Small intestine (tissue), 7 donors: ENCODE measurements at regions not wholly inside any gene's neighbourhood (a gene's known extent, or its start where the extent isn't known, plus 50 kb on each side); places are given as distances from the start of the nearest gene placed in this dataset.

Experiments used
- DNase-seq, 2 donors: peaks; one replicate each; pipeline versions ENCODE4 v3.0.0 to v3.0.0-alpha.2; 2013
- FAIRE-seq: peaks from 2 replicates; lab custom pipeline; 2012; peaks lifted over from hg19 to GRCh38; lab: Jason Lieb, UNC
- H3K27ac ChIP-seq, 3 donors: one replicate each; pipeline ENCODE4 v1.5.1; 2013; ENCODE audit warnings: low read length in 2 of 3, mild to moderate bottlenecking in 2 of 3, control low read depth in 1 of 3, inconsistent platforms in 1 of 3, low read depth in 1 of 3, moderate library complexity in 1 of 3
- H3K27me3 ChIP-seq, 3 donors: one replicate each; pipeline ENCODE4 v1.6.1; 2013; ENCODE audit warnings: low read length in 3 of 3, inconsistent platforms in 1 of 3; ENCODE audit not compliant: control insufficient read depth in 3 of 3, insufficient read depth in 3 of 3
- H3K36me3 ChIP-seq, 3 donors: one replicate each; pipeline ENCODE4 v1.6.1; 2013; ENCODE audit warnings: low read length in 3 of 3, inconsistent platforms in 1 of 3, low read depth in 1 of 3, mild to moderate bottlenecking in 1 of 3, moderate library complexity in 1 of 3; ENCODE audit not compliant: control insufficient read depth in 3 of 3, insufficient read depth in 2 of 3
- H3K4me1 ChIP-seq, 3 donors: one replicate each; pipeline ENCODE4 v1.6.1; 2013; ENCODE audit warnings: low read length in 2 of 3, inconsistent platforms in 1 of 3, low read depth in 1 of 3, mild to moderate bottlenecking in 1 of 3, moderate library complexity in 1 of 3; ENCODE audit not compliant: control insufficient read depth in 3 of 3, insufficient read depth in 2 of 3
- H3K4me3 ChIP-seq, 3 donors: one replicate each; pipeline ENCODE4 v1.5.1; 2013; ENCODE audit warnings: low read length in 3 of 3, control low read depth in 1 of 3, inconsistent platforms in 1 of 3, low read depth in 1 of 3, mild to moderate bottlenecking in 1 of 3, moderate library complexity in 1 of 3
- H3K9me3 ChIP-seq, 2 donors: one replicate each; pipeline ENCODE4 v1.6.1; 2013; ENCODE audit warnings: low read depth in 1 of 2, low read length in 1 of 2; ENCODE audit not compliant: control insufficient read depth in 2 of 2, insufficient read depth in 1 of 2
- WGBS, 3 donors: extraction: QIAGEN DNeasy Blood & Tissue Kit; methylation state at CpG; one replicate each; pipeline ENCODE4 v1.1.7; 2013; 5-methylcytosine and 5-hydroxymethylcytosine counted together
- donor health status: healthy with polysubstance abuse.
- donor health status: control.
- donor health status: control.
- donor health status: Bipolar disorder and iron deficiency.
- donor health status: healthy.

DNA sequence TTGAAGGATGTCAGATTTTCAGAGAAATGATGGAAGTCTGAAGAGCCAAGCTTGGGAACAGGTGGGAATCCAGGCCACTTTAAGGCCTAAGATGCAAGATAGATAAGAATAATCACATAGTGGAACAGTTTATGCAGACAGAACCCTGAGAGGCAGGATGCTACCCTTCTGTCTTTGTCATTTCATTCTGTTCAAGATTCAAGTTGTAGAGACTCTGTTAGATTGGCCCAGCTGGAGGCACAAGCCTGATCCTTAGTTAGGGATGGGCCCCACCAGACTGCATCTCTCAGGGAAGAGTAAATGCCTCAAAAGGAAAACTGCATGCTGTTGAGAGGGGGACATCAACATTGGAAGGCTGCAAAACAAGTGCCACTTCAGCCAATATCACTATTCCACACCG is 287.0 kb downstream of the PCNX1 start:
- no peaks in the 10 kb centered on the region for H3K36me3 ChIP-seq
- WGBS, 3 donors = 67 to 85% (median 80%) methylated on average over 1 of the region's 1 CpG

DNA sequence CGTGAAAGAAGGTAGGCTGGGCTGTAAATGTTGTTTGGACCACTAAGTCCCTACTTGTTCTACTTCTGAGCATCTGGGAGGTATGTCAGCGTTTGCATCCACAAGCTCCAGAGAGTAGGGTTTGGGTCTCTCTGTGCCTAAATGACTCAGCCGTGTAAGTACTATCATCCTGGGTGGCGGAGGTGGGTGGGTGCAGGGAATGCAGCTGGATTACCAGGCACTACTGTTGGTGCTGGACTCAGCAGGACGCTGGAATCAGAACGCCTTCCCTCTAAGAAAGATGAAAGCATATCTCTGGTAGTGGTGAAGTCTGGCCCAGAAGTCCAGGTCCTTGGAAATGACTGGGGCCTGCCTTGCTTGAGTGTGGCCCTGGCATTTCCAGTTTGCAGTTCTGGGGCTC is 289.7 kb downstream of the PCNX1 start:
- WGBS, 3 donors = 79 to 89% (median 86%) methylated on average over 6 of the region's 6 CpGs
- no peaks in the 10 kb centered on the region for H3K36me3 ChIP-seq
- DNase-seq = no peak

More for the DNA sequence above, 287.0 kb downstream of the PCNX1 start:
- H3K4me3 ChIP-seq = no peak overlapping the region
- peaks cover 0 to 2% of the 10 kb centered on the region in 2 donors for H3K9me3 ChIP-seq
- H3K4me1 ChIP-seq = no peaks in the 10 kb centered on the region
- DNase-seq (no peak), FAIRE-seq (no peak)
- no peaks in the 10 kb centered on the region for H3K27me3 ChIP-seq
- no peak overlapping the region for H3K27ac ChIP-seq

DNA sequence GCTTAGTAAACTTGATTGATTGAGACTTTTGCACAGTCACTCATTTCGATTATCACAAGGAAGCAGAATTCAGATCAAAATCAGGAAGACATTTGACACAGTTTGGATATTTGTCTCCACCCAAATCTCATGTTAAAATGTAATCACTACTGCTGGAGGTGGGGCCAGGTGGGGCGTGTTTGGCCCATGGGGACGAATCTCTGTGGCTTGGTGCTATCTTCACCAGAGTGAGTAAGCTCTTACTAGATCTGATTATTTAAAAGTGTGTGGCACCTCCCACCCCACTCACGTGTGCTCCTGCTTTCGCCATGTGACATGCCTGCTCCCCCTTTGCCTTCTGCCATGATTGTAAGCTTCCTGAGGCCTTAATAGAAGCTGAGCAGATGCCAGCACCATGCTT is 291.4 kb downstream of the PCNX1 start:
- WGBS, 3 donors = 41 to 67% (median 62%) methylated on average over 5 of the region's 5 CpGs
- FAIRE-seq (no peak), DNase-seq (peak in 1 of 2 donors; percentile 11)
- Histone ChIP-seq H3K9me3 (peaks cover 0 to 4% of the 10 kb centered on the region in 2 donors), H3K27ac (no peak overlapping the region), H3K36me3 (no peaks in the 10 kb centered on the region), H3K27me3 (no peaks in the 10 kb centered on the region), H3K4me3 (no peak overlapping the region), H3K4me1 (no peaks in the 10 kb centered on the region)

More for the DNA sequence above, 289.7 kb downstream of the PCNX1 start:
- no peaks in the 10 kb centered on the region for H3K4me1 ChIP-seq
- no peak overlapping the region for H3K4me3 ChIP-seq
- FAIRE-seq = no peak
- no peaks in the 10 kb centered on the region for H3K27me3 ChIP-seq
- peaks cover 0 to 4% of the 10 kb centered on the region in 2 donors for H3K9me3 ChIP-seq
- H3K27ac ChIP-seq = no peak overlapping the region

- Histone ChIP-seq H3K4me3 (no peak overlapping the region), H3K4me1 (no peaks in the 10 kb centered on the region), H3K9me3 (peaks cover 0 to 4% of the 10 kb centered on the region in 2 donors), H3K27me3 (no peaks in the 10 kb centered on the region), H3K36me3 (no peaks in the 10 kb centered on the region), H3K27ac (no peak overlapping the region)
- WGBS, 3 donors = 88 to 100% (median 91%) methylated on average over 1 of the region's 1 CpG
- FAIRE-seq = no peak
- DNase-seq = no peak
These were observed 294.6 kb downstream of the PCNX1 start for GRCh38 chr14:71201840-71202239.

GRCh38 chr14:71202881-71203280 is 295.6 kb downstream of the PCNX1 start:
- no peaks in the 10 kb centered on the region for H3K36me3 ChIP-seq
- no peak overlapping the region for H3K27ac ChIP-seq
- no peak overlapping the region for H3K4me3 ChIP-seq
- 58 to 66% (median 64%) methylated on average over 3 of the region's 3 CpGs for WGBS, 3 donors
- DNase-seq (no peak), FAIRE-seq (no peak)
- H3K4me1 ChIP-seq = no peaks in the 10 kb centered on the region
- no peaks in the 10 kb centered on the region for H3K27me3 ChIP-seq
- H3K9me3 ChIP-seq = peaks cover 0 to 4% of the 10 kb centered on the region in 2 donors

DNA sequence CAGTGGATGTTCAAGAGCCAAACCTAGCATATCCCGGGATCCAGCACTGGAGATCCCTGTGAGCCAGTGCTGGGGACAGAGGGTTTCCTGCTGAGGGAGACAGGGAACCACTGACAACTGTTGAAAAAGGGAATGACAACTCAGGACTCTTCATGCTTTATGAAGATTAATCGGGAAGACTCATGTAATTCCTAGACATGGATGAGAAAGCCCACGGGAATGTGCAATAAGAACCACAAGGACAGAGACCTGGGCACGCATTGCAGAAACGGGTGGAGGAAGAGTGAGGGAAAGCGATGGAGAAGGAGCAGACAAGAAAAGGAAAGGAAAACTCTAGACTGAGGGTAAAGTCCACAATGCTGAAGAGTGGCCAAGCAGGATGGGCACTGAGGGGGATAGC is 296.0 kb downstream of the PCNX1 start:
- DNase-seq = no peak
- no peak overlapping the region for H3K27ac ChIP-seq
- peaks cover 0 to 4% of the 10 kb centered on the region in 2 donors for H3K9me3 ChIP-seq
- 78 to 84% (median 78%) methylated on average over 6 of the region's 6 CpGs for WGBS, 3 donors
- no peaks in the 10 kb centered on the region for H3K27me3 ChIP-seq
- no peaks in the 10 kb centered on the region for H3K36me3 ChIP-seq
- no peaks in the 10 kb centered on the region for H3K4me1 ChIP-seq
- no peak overlapping the region for H3K4me3 ChIP-seq
- FAIRE-seq = no peak

GRCh38 chr14:71204231-71204630 is 297.0 kb downstream of the PCNX1 start:
- 52 to 71% (median 69%) methylated on average over 2 of the region's 2 CpGs for WGBS, 3 donors
- no peaks in the 10 kb centered on the region for H3K27me3 ChIP-seq
- no peak for DNase-seq
- FAIRE-seq = no peak
- no peak overlapping the region for H3K27ac ChIP-seq
- no peak overlapping the region for H3K4me3 ChIP-seq
- H3K9me3 ChIP-seq = peaks cover 0 to 3% of the 10 kb centered on the region in 2 donors
- H3K36me3 ChIP-seq = no peaks in the 10 kb centered on the region
- H3K4me1 ChIP-seq = no peaks in the 10 kb centered on the region

DNA sequence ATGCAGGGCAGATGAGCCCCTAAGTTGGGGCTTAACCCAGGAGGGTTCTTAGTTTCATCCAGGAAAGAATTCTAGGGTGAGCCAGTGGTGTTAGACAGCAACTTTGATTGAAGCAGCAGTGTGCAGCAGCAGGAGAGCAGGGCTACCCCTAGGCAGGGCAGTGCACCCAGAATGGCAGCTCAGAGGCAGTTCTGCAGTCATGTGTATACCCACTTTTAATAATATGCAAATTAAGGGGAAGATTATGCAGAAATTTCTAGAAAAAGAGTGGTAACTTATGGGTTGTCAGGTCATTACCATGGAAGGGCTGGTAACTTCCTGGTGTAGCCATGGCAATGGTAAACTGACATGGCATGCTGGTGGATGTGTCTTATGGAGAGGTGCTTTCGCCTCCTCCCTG is 297.5 kb downstream of the PCNX1 start:
- no peaks in the 10 kb centered on the region for H3K27me3 ChIP-seq
- 63 to 100% (median 94%) methylated on average over 1 of the region's 1 CpG for WGBS, 3 donors
- no peak overlapping the region for H3K4me3 ChIP-seq
- no peaks in the 10 kb centered on the region for H3K36me3 ChIP-seq
- no peak overlapping the region for H3K27ac ChIP-seq
- H3K9me3 ChIP-seq = no peaks in the 10 kb centered on the region
- FAIRE-seq = no peak
- DNase-seq = no peak
- H3K4me1 ChIP-seq = no peaks in the 10 kb centered on the region

DNA sequence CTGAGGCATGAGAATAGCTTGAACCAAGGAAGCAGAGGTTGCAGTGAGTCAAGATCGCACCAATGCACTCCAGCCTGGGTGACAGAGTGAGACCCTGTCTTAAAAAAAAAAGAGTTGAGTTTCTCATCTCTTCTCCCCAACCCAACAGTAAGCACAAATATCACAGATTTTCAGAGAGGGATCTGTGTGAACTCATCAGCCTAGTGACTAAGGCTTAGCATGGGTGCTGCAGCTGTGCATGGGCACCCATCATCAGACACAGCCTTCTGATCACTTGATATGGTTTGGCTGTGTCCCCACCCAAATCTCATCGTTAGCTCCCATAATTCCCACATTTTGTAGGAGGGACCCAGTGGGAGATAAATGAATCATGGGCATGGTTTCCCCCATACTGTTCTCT is 298.9 kb downstream of the PCNX1 start:
- Histone ChIP-seq H3K36me3 (no peaks in the 10 kb centered on the region), H3K9me3 (no peaks in the 10 kb centered on the region), H3K4me3 (no peak overlapping the region), H3K27ac (no peak overlapping the region), H3K4me1 (no peaks in the 10 kb centered on the region), H3K27me3 (no peaks in the 10 kb centered on the region)
- FAIRE-seq = no peak
- DNase-seq = no peak
- 80 to 91% (median 88%) methylated on average over 2 of the region's 2 CpGs for WGBS, 3 donors
